Astrocyte of the spinal cord (primary cell): ENCODE measurements at regions not wholly inside any gene's neighbourhood (a gene's known extent, or its start where the extent isn't known, plus 50 kb on each side); places are given as distances from the start of the nearest gene placed in this dataset.

Experiments used
- DNase-seq: peaks from one replicate; pipeline ENCODE4 v3.0.0; 2011; ENCODE audit warnings: low read depth, low spot score
- H3K4me3 ChIP-seq: 2 replicates; pipeline ENCODE4 v1.5.1; 2011; ENCODE audit warnings: low read depth, mild to moderate bottlenecking, low read length, moderate library complexity
- in situ Hi-C: cut with HindIII; loops from 2 replicates; pipeline ENCODE4 v1.10.0; 2017; ENCODE audit warnings: low sequenced_read_pairs
- TF ChIP-seq, protein P1 (sequence below): IDR thresholded peaks from 2 replicates; pipeline ENCODE4 v1.5.1; 2012; ENCODE audit warnings: low read depth, mild to moderate bottlenecking, low read length, inconsistent platforms

GRCh38 chr3:43222590-43222989 lies 63.8 kb upstream of the SNRK start:
- TF ChIP-seq, protein P1, sequence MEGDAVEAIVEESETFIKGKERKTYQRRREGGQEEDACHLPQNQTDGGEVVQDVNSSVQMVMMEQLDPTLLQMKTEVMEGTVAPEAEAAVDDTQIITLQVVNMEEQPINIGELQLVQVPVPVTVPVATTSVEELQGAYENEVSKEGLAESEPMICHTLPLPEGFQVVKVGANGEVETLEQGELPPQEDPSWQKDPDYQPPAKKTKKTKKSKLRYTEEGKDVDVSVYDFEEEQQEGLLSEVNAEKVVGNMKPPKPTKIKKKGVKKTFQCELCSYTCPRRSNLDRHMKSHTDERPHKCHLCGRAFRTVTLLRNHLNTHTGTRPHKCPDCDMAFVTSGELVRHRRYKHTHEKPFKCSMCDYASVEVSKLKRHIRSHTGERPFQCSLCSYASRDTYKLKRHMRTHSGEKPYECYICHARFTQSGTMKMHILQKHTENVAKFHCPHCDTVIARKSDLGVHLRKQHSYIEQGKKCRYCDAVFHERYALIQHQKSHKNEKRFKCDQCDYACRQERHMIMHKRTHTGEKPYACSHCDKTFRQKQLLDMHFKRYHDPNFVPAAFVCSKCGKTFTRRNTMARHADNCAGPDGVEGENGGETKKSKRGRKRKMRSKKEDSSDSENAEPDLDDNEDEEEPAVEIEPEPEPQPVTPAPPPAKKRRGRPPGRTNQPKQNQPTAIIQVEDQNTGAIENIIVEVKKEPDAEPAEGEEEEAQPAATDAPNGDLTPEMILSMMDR: no peak
- in situ Hi-C loops: no loop called here
- DNase-seq: no peak
- H3K4me3 ChIP-seq: no peak overlapping the region

GRCh38 chr3:43221076-43221475 lies 65.3 kb upstream of the SNRK start:
- no peak for DNase-seq
- in situ Hi-C loops: no loop called here
- TF ChIP-seq, protein P1: no peak
- no peak overlapping the region for H3K4me3 ChIP-seq

DNA sequence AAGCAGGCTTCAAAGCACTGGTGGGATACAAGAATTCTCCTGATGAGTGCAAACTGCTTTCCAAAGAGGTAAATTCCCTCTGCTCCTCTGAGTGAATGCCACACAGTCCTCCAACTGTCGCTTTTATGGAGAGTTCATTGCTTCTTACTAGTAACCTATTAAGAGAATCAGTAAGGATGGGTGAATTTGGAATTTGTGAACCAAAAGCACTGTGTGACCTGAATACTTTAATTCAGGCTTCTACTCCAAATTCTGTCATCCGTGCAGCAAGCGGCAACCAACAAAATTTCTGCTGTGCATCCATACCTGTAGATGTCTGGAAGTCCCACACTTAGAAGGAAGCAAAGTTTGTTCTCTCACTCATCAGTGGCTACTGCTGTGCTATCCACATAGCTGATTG lies 66.7 kb upstream of the SNRK start:
- DNase-seq: no peak
- in situ Hi-C loops: no loop called here
- no peak overlapping the region for H3K4me3 ChIP-seq
- TF ChIP-seq, protein P1: no peak

- in situ Hi-C loops: no loop called here
- TF ChIP-seq, protein P1: no peak
- H3K4me3 ChIP-seq: no peak overlapping the region
- DNase-seq: no peak
Measured at GRCh38 chr3:43218921-43219320, 67.4 kb upstream of the SNRK start.

GRCh38 chr3:43218156-43218555 lies 68.2 kb upstream of the SNRK start:
- H3K4me3 ChIP-seq: no peak overlapping the region
- TF ChIP-seq, protein P1: no peak
- in situ Hi-C loops: no loop called here
- no peak for DNase-seq

GRCh38 chr3:43217633-43218032 lies 68.7 kb upstream of the SNRK start:
- peak; percentile 33 for DNase-seq
- TF ChIP-seq, protein P1: no peak
- in situ Hi-C loops: no loop called here
- no peak overlapping the region for H3K4me3 ChIP-seq

DNA sequence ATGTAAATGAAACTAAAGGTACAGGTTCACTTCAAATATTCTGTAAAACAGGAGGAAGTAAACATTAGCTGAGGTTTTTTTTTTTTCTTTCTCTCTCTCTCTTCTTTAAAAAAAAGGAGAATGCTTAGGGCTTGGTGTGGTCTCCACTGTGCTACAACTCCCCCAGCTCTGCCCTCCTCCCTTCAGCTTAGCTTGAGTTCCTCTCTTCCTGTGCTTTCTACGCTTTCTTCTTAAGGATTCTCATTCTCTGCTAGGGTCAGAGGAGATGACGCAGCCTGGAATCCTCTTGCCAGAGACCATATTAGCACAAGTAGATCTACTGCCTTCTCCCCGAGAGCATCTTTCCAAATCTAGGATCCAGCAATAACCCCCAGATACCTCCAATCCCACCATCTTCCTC lies 69.1 kb upstream of the SNRK start:
- DNase-seq: no peak
- in situ Hi-C loops: no loop called here
- TF ChIP-seq, protein P1: no peak

More for the DNA sequence above, 69.1 kb upstream of the SNRK start:
- H3K4me3 ChIP-seq: no peak overlapping the region
